ENCODE measurements at regions not wholly inside any gene's neighbourhood (a gene's known extent, or its start where the extent isn't known, plus 50 kb on each side); places are given as distances from the start of the nearest gene placed in this dataset.

DNA sequence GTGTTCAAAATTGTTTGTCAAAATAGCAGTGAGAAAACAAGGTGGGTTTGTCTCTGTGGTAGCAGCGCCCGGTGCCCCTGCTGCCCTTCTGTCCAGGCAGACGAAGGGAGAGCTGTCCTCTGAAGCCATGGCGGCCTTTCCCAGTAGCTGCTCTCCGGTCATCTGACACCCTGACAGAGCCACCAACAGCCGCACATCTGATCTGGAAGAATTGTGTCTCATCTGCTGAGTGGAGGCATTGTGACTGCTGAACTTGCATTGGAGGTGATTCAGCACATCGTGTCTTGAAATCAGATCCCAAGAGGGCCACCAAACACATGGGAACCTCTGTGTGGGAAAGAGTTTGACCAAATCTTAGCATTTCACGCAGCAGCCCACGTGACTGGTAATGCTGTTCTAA, 337.6 kb upstream of the IRX1 start (continued):
- TF ChIP-seq, protein P1, sequence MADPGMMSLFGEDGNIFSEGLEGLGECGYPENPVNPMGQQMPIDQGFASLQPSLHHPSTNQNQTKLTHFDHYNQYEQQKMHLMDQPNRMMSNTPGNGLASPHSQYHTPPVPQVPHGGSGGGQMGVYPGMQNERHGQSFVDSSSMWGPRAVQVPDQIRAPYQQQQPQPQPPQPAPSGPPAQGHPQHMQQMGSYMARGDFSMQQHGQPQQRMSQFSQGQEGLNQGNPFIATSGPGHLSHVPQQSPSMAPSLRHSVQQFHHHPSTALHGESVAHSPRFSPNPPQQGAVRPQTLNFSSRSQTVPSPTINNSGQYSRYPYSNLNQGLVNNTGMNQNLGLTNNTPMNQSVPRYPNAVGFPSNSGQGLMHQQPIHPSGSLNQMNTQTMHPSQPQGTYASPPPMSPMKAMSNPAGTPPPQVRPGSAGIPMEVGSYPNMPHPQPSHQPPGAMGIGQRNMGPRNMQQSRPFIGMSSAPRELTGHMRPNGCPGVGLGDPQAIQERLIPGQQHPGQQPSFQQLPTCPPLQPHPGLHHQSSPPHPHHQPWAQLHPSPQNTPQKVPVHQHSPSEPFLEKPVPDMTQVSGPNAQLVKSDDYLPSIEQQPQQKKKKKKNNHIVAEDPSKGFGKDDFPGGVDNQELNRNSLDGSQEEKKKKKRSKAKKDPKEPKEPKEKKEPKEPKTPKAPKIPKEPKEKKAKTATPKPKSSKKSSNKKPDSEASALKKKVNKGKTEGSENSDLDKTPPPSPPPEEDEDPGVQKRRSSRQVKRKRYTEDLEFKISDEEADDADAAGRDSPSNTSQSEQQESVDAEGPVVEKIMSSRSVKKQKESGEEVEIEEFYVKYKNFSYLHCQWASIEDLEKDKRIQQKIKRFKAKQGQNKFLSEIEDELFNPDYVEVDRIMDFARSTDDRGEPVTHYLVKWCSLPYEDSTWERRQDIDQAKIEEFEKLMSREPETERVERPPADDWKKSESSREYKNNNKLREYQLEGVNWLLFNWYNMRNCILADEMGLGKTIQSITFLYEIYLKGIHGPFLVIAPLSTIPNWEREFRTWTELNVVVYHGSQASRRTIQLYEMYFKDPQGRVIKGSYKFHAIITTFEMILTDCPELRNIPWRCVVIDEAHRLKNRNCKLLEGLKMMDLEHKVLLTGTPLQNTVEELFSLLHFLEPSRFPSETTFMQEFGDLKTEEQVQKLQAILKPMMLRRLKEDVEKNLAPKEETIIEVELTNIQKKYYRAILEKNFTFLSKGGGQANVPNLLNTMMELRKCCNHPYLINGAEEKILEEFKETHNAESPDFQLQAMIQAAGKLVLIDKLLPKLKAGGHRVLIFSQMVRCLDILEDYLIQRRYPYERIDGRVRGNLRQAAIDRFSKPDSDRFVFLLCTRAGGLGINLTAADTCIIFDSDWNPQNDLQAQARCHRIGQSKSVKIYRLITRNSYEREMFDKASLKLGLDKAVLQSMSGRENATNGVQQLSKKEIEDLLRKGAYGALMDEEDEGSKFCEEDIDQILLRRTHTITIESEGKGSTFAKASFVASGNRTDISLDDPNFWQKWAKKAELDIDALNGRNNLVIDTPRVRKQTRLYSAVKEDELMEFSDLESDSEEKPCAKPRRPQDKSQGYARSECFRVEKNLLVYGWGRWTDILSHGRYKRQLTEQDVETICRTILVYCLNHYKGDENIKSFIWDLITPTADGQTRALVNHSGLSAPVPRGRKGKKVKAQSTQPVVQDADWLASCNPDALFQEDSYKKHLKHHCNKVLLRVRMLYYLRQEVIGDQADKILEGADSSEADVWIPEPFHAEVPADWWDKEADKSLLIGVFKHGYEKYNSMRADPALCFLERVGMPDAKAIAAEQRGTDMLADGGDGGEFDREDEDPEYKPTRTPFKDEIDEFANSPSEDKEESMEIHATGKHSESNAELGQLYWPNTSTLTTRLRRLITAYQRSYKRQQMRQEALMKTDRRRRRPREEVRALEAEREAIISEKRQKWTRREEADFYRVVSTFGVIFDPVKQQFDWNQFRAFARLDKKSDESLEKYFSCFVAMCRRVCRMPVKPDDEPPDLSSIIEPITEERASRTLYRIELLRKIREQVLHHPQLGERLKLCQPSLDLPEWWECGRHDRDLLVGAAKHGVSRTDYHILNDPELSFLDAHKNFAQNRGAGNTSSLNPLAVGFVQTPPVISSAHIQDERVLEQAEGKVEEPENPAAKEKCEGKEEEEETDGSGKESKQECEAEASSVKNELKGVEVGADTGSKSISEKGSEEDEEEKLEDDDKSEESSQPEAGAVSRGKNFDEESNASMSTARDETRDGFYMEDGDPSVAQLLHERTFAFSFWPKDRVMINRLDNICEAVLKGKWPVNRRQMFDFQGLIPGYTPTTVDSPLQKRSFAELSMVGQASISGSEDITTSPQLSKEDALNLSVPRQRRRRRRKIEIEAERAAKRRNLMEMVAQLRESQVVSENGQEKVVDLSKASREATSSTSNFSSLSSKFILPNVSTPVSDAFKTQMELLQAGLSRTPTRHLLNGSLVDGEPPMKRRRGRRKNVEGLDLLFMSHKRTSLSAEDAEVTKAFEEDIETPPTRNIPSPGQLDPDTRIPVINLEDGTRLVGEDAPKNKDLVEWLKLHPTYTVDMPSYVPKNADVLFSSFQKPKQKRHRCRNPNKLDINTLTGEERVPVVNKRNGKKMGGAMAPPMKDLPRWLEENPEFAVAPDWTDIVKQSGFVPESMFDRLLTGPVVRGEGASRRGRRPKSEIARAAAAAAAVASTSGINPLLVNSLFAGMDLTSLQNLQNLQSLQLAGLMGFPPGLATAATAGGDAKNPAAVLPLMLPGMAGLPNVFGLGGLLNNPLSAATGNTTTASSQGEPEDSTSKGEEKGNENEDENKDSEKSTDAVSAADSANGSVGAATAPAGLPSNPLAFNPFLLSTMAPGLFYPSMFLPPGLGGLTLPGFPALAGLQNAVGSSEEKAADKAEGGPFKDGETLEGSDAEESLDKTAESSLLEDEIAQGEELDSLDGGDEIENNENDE (IDR thresholded peaks at IDR 0.05; ENCODE audit: insufficient replicate concordance, low read length): no peak
